GM23338 (cell line): ENCODE measurements at regions not wholly inside any gene's neighbourhood (a gene's known extent, or its start where the extent isn't known, plus 50 kb on each side); places are given as distances from the start of the nearest gene placed in this dataset.

ENCODE experiments used
- ATAC-seq: fragments of 200-7000 bp; cut with Tn5 transposase; 3 replicates; pipeline ENCODE4 v1.9.1; 2020
- DNase-seq: peaks from one replicate; pipeline ENCODE4 v3.0.0-alpha.2; 2015; ENCODE audit warnings: low spot score
- H2AFZ ChIP-seq: fragments of 200-600 bp; sonication (generic); 2 replicates; pipeline ENCODE4 v1.8.0; 2016; ENCODE audit warnings: antibody characterized with exemption, mild to moderate bottlenecking, moderate library complexity
- H3F3A ChIP-seq: fragments of 200-600 bp; sonication (generic); replicated peaks from 2 replicates; pipeline ENCODE4 v1.8.0; 2017; ENCODE audit warnings: antibody characterized with exemption, mixed run types, low read depth
- H3K27ac ChIP-seq: fragments of 200-600 bp; sonication (generic); 2 replicates; pipeline ENCODE4 v1.6.1; 2016; ENCODE audit warnings: low read depth
- H3K27me3 ChIP-seq: fragments of 200-600 bp; sonication (generic); 2 replicates; pipeline ENCODE4 v1.8.0; 2016; ENCODE audit warnings: mild to moderate bottlenecking, mixed run types, moderate library complexity; ENCODE audit not compliant: insufficient read depth
- H3K36me3 ChIP-seq: fragments of 200-600 bp; sonication (generic); 2 replicates; pipeline ENCODE4 v1.8.0; 2016; ENCODE audit warnings: mild to moderate bottlenecking; ENCODE audit not compliant: insufficient read depth
- H3K4me1 ChIP-seq: fragments of 200-600 bp; sonication (generic); 2 replicates; pipeline ENCODE4 v1.8.0; 2016; ENCODE audit warnings: mild to moderate bottlenecking, moderate library complexity; ENCODE audit not compliant: insufficient read depth
- H3K4me2 ChIP-seq: fragments of 200-600 bp; sonication (generic); 2 replicates; pipeline ENCODE4 v1.7.1; 2017; ENCODE audit warnings: mixed run types
- H3K4me3 ChIP-seq: fragments of 200-600 bp; sonication (generic); 2 replicates; pipeline ENCODE4 v1.6.1; 2016; ENCODE audit warnings: mixed run types
- H3K79me2 ChIP-seq: fragments of 200-600 bp; sonication (generic); replicated peaks from 2 replicates; pipeline ENCODE4 v1.8.0; 2017; ENCODE audit warnings: mild to moderate bottlenecking; ENCODE audit not compliant: insufficient read depth
- H3K9me2 ChIP-seq: fragments of 200-600 bp; sonication (generic); 2 replicates; pipeline ENCODE4 v1.8.0; 2017; ENCODE audit not compliant: insufficient read depth
- H4K20me1 ChIP-seq: fragments of 200-600 bp; sonication (generic); replicated peaks from 2 replicates; pipeline ENCODE4 v1.8.0; 2017; ENCODE audit warnings: mild to moderate bottlenecking; ENCODE audit not compliant: insufficient read depth
- H3K27ac Mint-ChIP-seq: 2 replicates; pipeline ENCODE4 v1.8.0; 2020; ENCODE audit warnings: inconsistent platforms, mild to moderate bottlenecking, moderate library complexity, mixed read lengths
- H3K27me3 Mint-ChIP-seq: 3 replicates; pipeline ENCODE4 v1.8.0; 2022; ENCODE audit warnings: low read depth, mild to moderate bottlenecking, moderate library complexity, mixed read lengths, inconsistent platforms; ENCODE audit not compliant: insufficient read depth, poor library complexity
- H3K36me3 Mint-ChIP-seq: 3 replicates; pipeline ENCODE4 v1.8.0; 2021; ENCODE audit warnings: low read depth, mild to moderate bottlenecking, inconsistent platforms, moderate library complexity, mixed read lengths
- H3K4me1 Mint-ChIP-seq: 3 replicates; pipeline ENCODE4 v1.8.0; 2020; ENCODE audit warnings: mild to moderate bottlenecking, inconsistent platforms, mixed read lengths
- H3K4me3 Mint-ChIP-seq: 3 replicates; pipeline ENCODE4 v1.8.0; 2021; ENCODE audit warnings: moderate library complexity, mild to moderate bottlenecking, inconsistent platforms, mixed read lengths
- H3K9me3 Mint-ChIP-seq: 3 replicates; pipeline ENCODE4 v1.8.0; 2020; ENCODE audit warnings: moderate library complexity, mild to moderate bottlenecking, inconsistent platforms, mixed read lengths
- CREB1 ChIP-seq: fragments of 250-450 bp; sonication (Bioruptor Pico); IDR thresholded peaks from 2 replicates; pipeline ENCODE4 v1.5.0; 2020; ENCODE audit warnings: low read depth, mild to moderate bottlenecking, moderate library complexity
- CTCF ChIP-seq, 2 experiments: fragments of 200-600 bp in 1 of 2; sonication (generic) in 1 of 2; conservative IDR thresholded peaks; 2 replicates each; pipeline versions ENCODE4 v1.5.1 to v1.6.1; 2016 to 2017; ENCODE audit warnings: antibody characterized with exemption in 2 of 2, low read depth in 2 of 2, mild to moderate bottlenecking in 2 of 2, moderate library complexity in 1 of 2
- ETS1 ChIP-seq: IDR thresholded peaks from 2 replicates; pipeline ENCODE4 v1.6.1; 2016; ENCODE audit warnings: antibody characterized with exemption
- EZH2 ChIP-seq: fragments of 200-600 bp; sonication (generic); IDR thresholded peaks from one replicate; pipeline ENCODE4 v1.8.0; 2017; ENCODE audit warnings: antibody characterized with exemption, mild to moderate bottlenecking, low read depth; ENCODE audit not compliant: unreplicated experiment
- EZH2phosphoT487 ChIP-seq: fragments of 200-600 bp; sonication (generic); IDR thresholded peaks from one replicate; pipeline ENCODE4 v1.8.1; 2018; ENCODE audit warnings: antibody characterized with exemption; ENCODE audit not compliant: unreplicated experiment
- JUNB ChIP-seq: IDR thresholded peaks from one replicate; pipeline ENCODE4 v1.6.1; 2016; ENCODE audit warnings: antibody characterized with exemption; ENCODE audit not compliant: unreplicated experiment
- NANOG ChIP-seq: IDR thresholded peaks from 2 replicates; pipeline ENCODE4 v1.6.1; 2016; ENCODE audit warnings: antibody characterized with exemption, borderline replicate concordance
- POLR2AphosphoS5 ChIP-seq: IDR thresholded peaks from 2 replicates; pipeline ENCODE4 v1.6.1; 2016; ENCODE audit warnings: antibody characterized with exemption, low read depth
- REST ChIP-seq: IDR thresholded peaks from one replicate; pipeline ENCODE4 v1.6.1; 2018; ENCODE audit warnings: antibody characterized with exemption; ENCODE audit not compliant: unreplicated experiment
- STAT1 ChIP-seq: IDR thresholded peaks from one replicate; pipeline ENCODE4 v1.6.1; 2016; ENCODE audit warnings: antibody characterized with exemption; ENCODE audit not compliant: unreplicated experiment
- ZNF114 ChIP-seq: fragments of 250-450 bp; sonication (Bioruptor Pico); IDR thresholded peaks from 2 replicates; pipeline ENCODE4 v1.5.0; 2020; ENCODE audit warnings: mild to moderate bottlenecking, moderate library complexity
- ZNF331 ChIP-seq: fragments of 250-450 bp; sonication (Bioruptor Pico); IDR thresholded peaks from 2 replicates; pipeline ENCODE4 v1.5.0; 2020; ENCODE audit warnings: low read depth, mild to moderate bottlenecking, moderate library complexity
- ZNF462 ChIP-seq: fragments of 250-450 bp; sonication (Bioruptor Pico); IDR thresholded peaks from 2 replicates; pipeline ENCODE4 v1.5.0; 2020; ENCODE audit warnings: mild to moderate bottlenecking, moderate library complexity

- Histone ChIP-seq H3F3A (no peaks in the 10 kb centered on the region), H3K9me2 (no peaks in the 10 kb centered on the region), H4K20me1 (no peaks in the 10 kb centered on the region), H3K4me1 (no peaks in the 10 kb centered on the region), H3K36me3 (no peaks in the 10 kb centered on the region), H3K79me2 (no peaks in the 10 kb centered on the region), H3K4me3 (no peak overlapping the region), H3K27me3 (no peaks in the 10 kb centered on the region), H3K27ac (no peak overlapping the region), H3K4me2 (no peak overlapping the region), H2AFZ (no peak overlapping the region)
- no peaks in the 10 kb centered on the region for H3K27me3 Mint-ChIP-seq
- H3K9me3 Mint-ChIP-seq: no peaks in the 10 kb centered on the region
- no peak for DNase-seq
- H3K27ac Mint-ChIP-seq: no peak overlapping the region
- no peak for ATAC-seq
- TF ChIP-seq STAT1: no peak
- TF ChIP-seq ZNF114: no peak
- TF ChIP-seq REST: no peak
- no peak for TF ChIP-seq ETS1
- no peak for TF ChIP-seq ZNF331
- no peak for TF ChIP-seq JUNB
- no peak for TF ChIP-seq EZH2
- no peak for TF ChIP-seq EZH2phosphoT487
- no peak for TF ChIP-seq ZNF462 (CRISPR knock-in tag)
- TF ChIP-seq POLR2AphosphoS5: no peak
- no peak for TF ChIP-seq NANOG
- TF ChIP-seq CTCF (conservative IDR thresholded peaks at IDR 0.05; ENCODE audit: low read depth in 2 of 2): no peak
- TF ChIP-seq CREB1 (CRISPR knock-in tag): no peak
- H3K4me1 Mint-ChIP-seq: peaks cover 6% of the 10 kb centered on the region; the same call in 2 of the 3 replicates
- no peak overlapping the region for H3K4me3 Mint-ChIP-seq
- H3K36me3 Mint-ChIP-seq: no peaks in the 10 kb centered on the region
Observed at GRCh38 chr13:72650051-72650700, 77.3 kb downstream of the MZT1 start.
